ENCODE measurements at regions not wholly inside any gene's neighbourhood (a gene's known extent, or its start where the extent isn't known, plus 50 kb on each side); places are given as distances from the start of the nearest gene placed in this dataset.

- Histone ChIP-seq H3K36me3 (no peaks in the 10 kb centered on the region), H3K27ac (no peak overlapping the region), H3K9me3 (no peaks in the 10 kb centered on the region), H3K4me1 (peaks cover 0 to 20% (median 4%) of the 10 kb centered on the region in 3 donors), H3K4me3 (no peak overlapping the region), H3K27me3 (no peaks in the 10 kb centered on the region)
- WGBS, 2 donors (ENCODE audit: low coverage in 1 of 2), result 77 to 85% methylated on average over 4 to 5 of the region's 5 CpGs
- no peak for ATAC-seq
- TF ChIP-seq EP300 (IDR thresholded peaks at IDR 0.05), result no peak
- TF ChIP-seq POLR2AphosphoS5 (IDR thresholded peaks at IDR 0.05), result no peak
- no peak for TF ChIP-seq POLR2A (IDR thresholded peaks at IDR 0.05)
Observed at GRCh38 chr3:55373423-55373822, 113.7 kb downstream of the WNT5A start.

GRCh38 chr3:55370272-55370671 is 116.8 kb downstream of the WNT5A start:
- no peaks in the 10 kb centered on the region for H3K27me3 ChIP-seq
- H3K27ac ChIP-seq, result peak overlapping the region in 1 of 4 donors; percentile 52
- H3K9me3 ChIP-seq, result no peaks in the 10 kb centered on the region
- no peaks in the 10 kb centered on the region for H3K36me3 ChIP-seq
- TF ChIP-seq CTCF (IDR thresholded peaks at IDR 0.05), result no peak
- TF ChIP-seq POLR2A (IDR thresholded peaks at IDR 0.05), result no peak
- TF ChIP-seq POLR2AphosphoS5 (IDR thresholded peaks at IDR 0.05), result no peak
- no peak for TF ChIP-seq EP300 (IDR thresholded peaks at IDR 0.05)
- 65 to 75% methylated on average over 7 to 9 of the region's 12 CpGs for WGBS, 2 donors (ENCODE audit: low coverage in 1 of 2)
- H3K4me1 ChIP-seq, result peaks cover 0 to 23% (median 4%) of the 10 kb centered on the region in 3 donors
- ATAC-seq, result no peak
- H3K4me3 ChIP-seq, result no peak overlapping the region

- Histone ChIP-seq H3K4me3 (no peak overlapping the region), H3K27me3 (no peaks in the 10 kb centered on the region), H3K27ac (peak overlapping the region in 3 of 4 donors; percentile 40 to 52 (median 47)), H3K4me1 (peaks cover 0 to 23% (median 4%) of the 10 kb centered on the region in 3 donors), H3K36me3 (no peaks in the 10 kb centered on the region), H3K9me3 (no peaks in the 10 kb centered on the region)
- WGBS, 2 donors (ENCODE audit: low coverage in 1 of 2), result 32 to 61% methylated on average over 3 to 6 of the region's 10 CpGs
- TF ChIP-seq EP300 (IDR thresholded peaks at IDR 0.05) (no peak), CTCF (IDR thresholded peaks at IDR 0.05) (no peak), POLR2A (IDR thresholded peaks at IDR 0.05) (no peak), POLR2AphosphoS5 (IDR thresholded peaks at IDR 0.05) (no peak)
- no peak for ATAC-seq
Observed at GRCh38 chr3:55369141-55369847, 117.8 kb downstream of the WNT5A start.

GRCh38 chr3:55368366-55368765 is 118.7 kb downstream of the WNT5A start:
- no peak for ATAC-seq
- peaks cover 0 to 23% (median 4%) of the 10 kb centered on the region in 3 donors for H3K4me1 ChIP-seq
- 20 to 94% methylated on average over 2 to 4 of the region's 6 CpGs for WGBS, 2 donors (ENCODE audit: low coverage in 1 of 2)
- TF ChIP-seq POLR2AphosphoS5 (IDR thresholded peaks at IDR 0.05) (no peak), EP300 (IDR thresholded peaks at IDR 0.05) (no peak), POLR2A (IDR thresholded peaks at IDR 0.05) (no peak), CTCF (IDR thresholded peaks at IDR 0.05) (no peak)
- H3K9me3 ChIP-seq, result no peaks in the 10 kb centered on the region
- no peak overlapping the region for H3K4me3 ChIP-seq
- H3K36me3 ChIP-seq, result no peaks in the 10 kb centered on the region
- H3K27ac ChIP-seq, result peak overlapping the region in 1 of 4 donors; percentile 52
- no peaks in the 10 kb centered on the region for H3K27me3 ChIP-seq

GRCh38 chr3:55367384-55367783 is 119.7 kb downstream of the WNT5A start:
- no peaks in the 10 kb centered on the region for H3K36me3 ChIP-seq
- no peak overlapping the region for H3K27ac ChIP-seq
- H3K4me3 ChIP-seq, result no peak overlapping the region
- 65 to 76% methylated on average over 2 of the region's 2 CpGs for WGBS, 2 donors (ENCODE audit: low coverage in 1 of 2)
- no peaks in the 10 kb centered on the region for H3K9me3 ChIP-seq
- no peak for TF ChIP-seq CTCF (IDR thresholded peaks at IDR 0.05)
- no peak for TF ChIP-seq POLR2A (IDR thresholded peaks at IDR 0.05)
- TF ChIP-seq EP300 (IDR thresholded peaks at IDR 0.05), result no peak
- no peak for TF ChIP-seq POLR2AphosphoS5 (IDR thresholded peaks at IDR 0.05)
- no peaks in the 10 kb centered on the region for H3K27me3 ChIP-seq
- ATAC-seq, result no peak
- H3K4me1 ChIP-seq, result peaks cover 0 to 23% (median 4%) of the 10 kb centered on the region in 3 donors
